H1 (cell line): ENCODE measurements at regions not wholly inside any gene's neighbourhood (a gene's known extent, or its start where the extent isn't known, plus 50 kb on each side); places are given as distances from the start of the nearest gene placed in this dataset.

Experiments used
- CTCF ChIA-PET: fragments of 300-600 bp; sonication (Branson Sonifier 250); formaldehyde crosslinking; loops from one replicate; lab custom pipeline; 2021; ENCODE audit not compliant: partially characterized antibody; lab: Charles Lee
- POLR2A ChIA-PET: fragments of 300-600 bp; sonication (Branson Sonifier 250); formaldehyde crosslinking; loops from one replicate; lab custom pipeline; 2021; ENCODE audit warnings: inconsistent platforms; ENCODE audit not compliant: partially characterized antibody; lab: Charles Lee
- DNase-seq, 2 experiments: peaks; one replicate each; pipeline versions ENCODE4 v3.0.0 to v3.0.0-alpha.2; 2010 to 2022; ENCODE audit warnings: low spot score in 2 of 2, low read depth in 1 of 2, mixed read lengths in 1 of 2
- FAIRE-seq: peaks from 2 replicates; lab custom pipeline; 2011; peaks lifted over from hg19 to GRCh38; lab: Jason Lieb, UNC
- H2AFZ ChIP-seq: 2 replicates; pipeline ENCODE4 v1.8.1; 2012; ENCODE audit warnings: low read length, inconsistent platforms
- H2AK5ac ChIP-seq: 2 replicates; pipeline ENCODE4 v1.6.1; 2013; ENCODE audit warnings: low read depth, low read length
- H2BK120ac ChIP-seq: replicated peaks from 2 replicates; pipeline ENCODE3; 2013; ENCODE audit warnings: low read depth, low read length, inconsistent platforms
- H2BK12ac ChIP-seq: 2 replicates; pipeline ENCODE4 v1.6.1; 2013; ENCODE audit warnings: low read depth, low read length
- H2BK15ac ChIP-seq: 2 replicates; pipeline ENCODE4 v1.6.1; 2013; ENCODE audit warnings: low read length
- H2BK20ac ChIP-seq: 2 replicates; pipeline ENCODE4 v1.6.1; 2013; ENCODE audit warnings: low read length
- H2BK5ac ChIP-seq: 2 replicates; pipeline ENCODE4 v1.6.1; 2013; ENCODE audit warnings: low read depth, low read length
- H3K14ac ChIP-seq: 2 replicates; pipeline ENCODE4 v1.6.1; 2013; ENCODE audit warnings: inconsistent platforms; ENCODE audit not compliant: insufficient read length
- H3K18ac ChIP-seq: 2 replicates; pipeline ENCODE4 v1.6.1; 2013; ENCODE audit warnings: low read length; ENCODE audit errors: extremely low read depth
- H3K23ac ChIP-seq: 2 replicates; pipeline ENCODE4 v1.6.1; 2013; ENCODE audit warnings: inconsistent platforms; ENCODE audit not compliant: insufficient read length
- H3K23me2 ChIP-seq: 2 replicates; pipeline ENCODE4 v1.6.1; 2013; ENCODE audit warnings: low read depth, low read length
- H3K27ac ChIP-seq: 2 replicates; pipeline ENCODE4 v1.6.1; 2011; ENCODE audit warnings: low read depth, low read length, inconsistent platforms
- H3K27me3 ChIP-seq, 4 experiments: replicated peaks in 1 of 4; 1 replicate in 1 of 4; 2 replicates in 3 of 4; pipeline versions ENCODE4 v1.6.1 to v1.8.1; 2011 to 2013; ENCODE audit warnings: low read length in 3 of 4, mild to moderate bottlenecking in 3 of 4, inconsistent platforms in 2 of 4, mixed read lengths in 2 of 4, moderate library complexity in 1 of 4; ENCODE audit not compliant: control insufficient read depth in 3 of 4, insufficient read depth in 3 of 4; ENCODE audit errors: extremely low read depth in 1 of 4
- H3K36me3 ChIP-seq, 4 experiments: 2 replicates each; pipeline versions ENCODE4 v1.6.1 to v1.8.1; 2011 to 2013; ENCODE audit warnings: mild to moderate bottlenecking in 4 of 4, low read length in 3 of 4, moderate library complexity in 2 of 4, control low read depth in 1 of 4, inconsistent platforms in 1 of 4; ENCODE audit not compliant: insufficient read depth in 4 of 4, control insufficient read depth in 2 of 4
- H3K4ac ChIP-seq: replicated peaks from 2 replicates; pipeline ENCODE3; 2013; ENCODE audit warnings: low read length, low read depth, mixed read lengths, inconsistent platforms; ENCODE audit not compliant: insufficient read length
- H3K4me1 ChIP-seq, 4 experiments: replicated peaks in 1 of 4; 1 replicate in 1 of 4; 2 replicates in 3 of 4; pipeline versions ENCODE4 v1.6.1 to v1.8.1; 2011 to 2013; ENCODE audit warnings: low read length in 3 of 4, inconsistent platforms in 2 of 4, mixed read lengths in 1 of 4; ENCODE audit not compliant: insufficient read depth in 4 of 4, control insufficient read depth in 3 of 4
- H3K4me2 ChIP-seq, 2 experiments: 2 replicates each; pipeline versions ENCODE4 v1.6.1 to v1.8.1; 2011 to 2013; ENCODE audit warnings: low read depth in 2 of 2, low read length in 2 of 2, control low read depth in 1 of 2, inconsistent platforms in 1 of 2, mild to moderate bottlenecking in 1 of 2; ENCODE audit not compliant: insufficient read depth in 1 of 2
- H3K4me3 ChIP-seq, 4 experiments: fragments of 200-600, 300-600 bp in 1 of 4; sonication (generic), shearing (Covaris generic), sonication (Bioruptor Twin) in 1 of 4; 2 replicates each; pipeline versions ENCODE4 v1.5.1 to v1.8.1; 2011 to 2016; ENCODE audit warnings: low read length in 4 of 4, low read depth in 3 of 4, control low read depth in 2 of 4, inconsistent platforms in 2 of 4, mild to moderate bottlenecking in 2 of 4, mixed read lengths in 1 of 4, moderate library complexity in 1 of 4; ENCODE audit not compliant: insufficient read depth in 2 of 4; ENCODE audit errors: extremely low read depth in 1 of 4
- H3K56ac ChIP-seq: replicated peaks from 2 replicates; pipeline ENCODE3; 2013; ENCODE audit warnings: low read depth, mild to moderate bottlenecking, mixed read lengths, low read length, inconsistent platforms; ENCODE audit not compliant: insufficient read length
- H3K79me1 ChIP-seq: 2 replicates; pipeline ENCODE4 v1.6.1; 2013; ENCODE audit warnings: low read depth, low read length, control low read depth
- H3K79me2 ChIP-seq, 2 experiments: 2 replicates each; pipeline versions ENCODE4 v1.6.1 to v1.8.1; 2012 to 2013; ENCODE audit warnings: low read length in 2 of 2, mild to moderate bottlenecking in 2 of 2, inconsistent platforms in 1 of 2; ENCODE audit not compliant: insufficient read depth in 2 of 2, control insufficient read depth in 1 of 2
- H3K9ac ChIP-seq, 4 experiments: replicated peaks in 1 of 4; 1 replicate in 1 of 4; 2 replicates in 3 of 4; pipeline versions ENCODE4 v1.6.1 to v1.8.1; 2011 to 2013; ENCODE audit warnings: low read depth in 3 of 4, low read length in 3 of 4, control low read depth in 2 of 4, mild to moderate bottlenecking in 2 of 4, moderate library complexity in 2 of 4, inconsistent platforms in 1 of 4; ENCODE audit errors: extremely low read depth in 1 of 4
- H3K9me3 ChIP-seq, 2 experiments: 2 replicates each; pipeline versions ENCODE4 v1.6.1 to v1.8.1; 2012 to 2013; ENCODE audit warnings: mild to moderate bottlenecking in 2 of 2, moderate library complexity in 2 of 2, control low read depth in 1 of 2, inconsistent platforms in 1 of 2, low read depth in 1 of 2, low read length in 1 of 2, mixed read lengths in 1 of 2; ENCODE audit not compliant: insufficient read depth in 2 of 2
- H4K20me1 ChIP-seq, 2 experiments: replicated peaks in 1 of 2; 2 replicates each; pipeline versions ENCODE3 to v1.8.1; 2011 to 2013; ENCODE audit warnings: inconsistent platforms in 2 of 2, low read length in 2 of 2, mild to moderate bottlenecking in 1 of 2; ENCODE audit not compliant: insufficient read depth in 2 of 2, control insufficient read depth in 1 of 2
- H4K5ac ChIP-seq: 2 replicates; pipeline ENCODE4 v1.6.1; 2013; ENCODE audit warnings: low read length, low read depth, mixed read lengths, inconsistent platforms; ENCODE audit not compliant: insufficient read length
- H4K8ac ChIP-seq: 2 replicates; pipeline ENCODE4 v1.8.0; 2013; ENCODE audit warnings: mild to moderate bottlenecking, moderate library complexity, low read length, inconsistent platforms; ENCODE audit not compliant: insufficient read depth; ENCODE audit errors: extremely low read depth
- H4K91ac ChIP-seq: replicated peaks from 2 replicates; pipeline ENCODE3; 2013; ENCODE audit warnings: low read length, mixed read lengths, inconsistent platforms; ENCODE audit not compliant: insufficient read length
- RAD21 ChIP-seq, 2 experiments: IDR thresholded peaks in 1 of 2; conservative IDR thresholded peaks in 1 of 2; 2 replicates each; pipeline ENCODE4 v1.6.1; 2011; ENCODE audit warnings: low read depth in 2 of 2, low read length in 2 of 2, improper control_type of control experiment in 1 of 2, inconsistent platforms in 1 of 2, mild to moderate bottlenecking in 1 of 2, moderate library complexity in 1 of 2
- ZNF274 ChIP-seq: IDR thresholded peaks from 2 replicates; pipeline ENCODE4 v1.7.0; 2012; ENCODE audit warnings: low read length, borderline replicate concordance; ENCODE audit errors: extremely low read depth
- WGBS, 2 experiments: shearing (Covaris generic) in 1 of 2; methylation state at CpG; one replicate each; pipeline versions ENCODE4 v1.1.6 to v1.1.7; 2013 to 2015; ENCODE audit warnings: low lambda C conversion rate in 2 of 2, mixed read lengths in 2 of 2, inconsistent platforms in 1 of 2, low coverage in 1 of 2, missing lambda C conversion rate in 1 of 2; ENCODE audit not compliant: insufficient replicate concordance in 2 of 2, insufficient coverage in 1 of 2, insufficient read length in 1 of 2; ENCODE audit errors: extremely low coverage in 1 of 2, missing lambda C conversion rate in 1 of 2; 5-methylcytosine and 5-hydroxymethylcytosine counted together
- TF ChIP-seq, protein P1 (sequence below), 3 experiments: IDR thresholded peaks; 1 replicate in 2 of 3; 2 replicates in 1 of 3; pipeline versions ENCODE4 v1.5.1 to v1.6.1; 2011; ENCODE audit warnings: low read length in 3 of 3, mild to moderate bottlenecking in 3 of 3, inconsistent platforms in 2 of 3, low read depth in 1 of 3, moderate library complexity in 1 of 3; ENCODE audit not compliant: insufficient read depth in 1 of 3; ENCODE audit errors: control extremely low read depth in 1 of 3

GRCh38 chr2:199588054-199588453 is 130.3 kb upstream of the SATB2 start:
- Histone ChIP-seq H2BK5ac (no peak overlapping the region), H3K9ac (no peak overlapping the region), H3K79me1 (no peaks in the 10 kb centered on the region), H3K56ac (no peak overlapping the region), H3K4me1 (peaks cover 2 to 9% (median 4%) of the 10 kb centered on the region in 4 experiments; a peak in 5 of 7 replicates), H2AFZ (no peak overlapping the region), H4K91ac (no peak overlapping the region), H3K4me3 (no peak overlapping the region), H3K23ac (no peak overlapping the region), H3K18ac (no peak overlapping the region), H3K36me3 (no peaks in the 10 kb centered on the region), H3K27me3 (no peaks in the 10 kb centered on the region), H2BK12ac (no peak overlapping the region), H2AK5ac (no peak overlapping the region), H3K4ac (no peak overlapping the region), H3K23me2 (no peaks in the 10 kb centered on the region), H3K4me2 (no peak overlapping the region), H3K9me3 (no peaks in the 10 kb centered on the region), H4K20me1 (no peaks in the 10 kb centered on the region), H2BK120ac (no peak overlapping the region), H3K79me2 (no peaks in the 10 kb centered on the region), H3K27ac (no peak overlapping the region), H4K8ac (no peak overlapping the region), H2BK20ac (no peak overlapping the region), H3K14ac (no peak overlapping the region)
- 93% methylated on average over 3 of the region's 3 CpGs; no CpG with 5 or more reads in 1 of the 2 experiments for WGBS, 2 experiments
- ChIA-PET CTCF (interaction anchor here (0.8 to 1.4 kb wide), 3 partner anchors 11 to 116 kb away, joined by 3 to 6 read pairs (median 3); no protein-coding TSS in a partner anchor), POLR2A (interaction anchor here (1.5 kb wide), 1 partner anchor 8 kb away, joined by 4 read pairs; no protein-coding TSS in a partner anchor)
- FAIRE-seq: no peak
- no peak for DNase-seq
- TF ChIP-seq ZNF274 (no peak), RAD21 (IDR thresholded peaks at IDR 0.05 in 1 of 2, conservative IDR thresholded peaks at IDR 0.05 in 1 of 2; ENCODE audit: low read depth in 2 of 2, low read length in 2 of 2) (no peak)
- TF ChIP-seq, protein P1, sequence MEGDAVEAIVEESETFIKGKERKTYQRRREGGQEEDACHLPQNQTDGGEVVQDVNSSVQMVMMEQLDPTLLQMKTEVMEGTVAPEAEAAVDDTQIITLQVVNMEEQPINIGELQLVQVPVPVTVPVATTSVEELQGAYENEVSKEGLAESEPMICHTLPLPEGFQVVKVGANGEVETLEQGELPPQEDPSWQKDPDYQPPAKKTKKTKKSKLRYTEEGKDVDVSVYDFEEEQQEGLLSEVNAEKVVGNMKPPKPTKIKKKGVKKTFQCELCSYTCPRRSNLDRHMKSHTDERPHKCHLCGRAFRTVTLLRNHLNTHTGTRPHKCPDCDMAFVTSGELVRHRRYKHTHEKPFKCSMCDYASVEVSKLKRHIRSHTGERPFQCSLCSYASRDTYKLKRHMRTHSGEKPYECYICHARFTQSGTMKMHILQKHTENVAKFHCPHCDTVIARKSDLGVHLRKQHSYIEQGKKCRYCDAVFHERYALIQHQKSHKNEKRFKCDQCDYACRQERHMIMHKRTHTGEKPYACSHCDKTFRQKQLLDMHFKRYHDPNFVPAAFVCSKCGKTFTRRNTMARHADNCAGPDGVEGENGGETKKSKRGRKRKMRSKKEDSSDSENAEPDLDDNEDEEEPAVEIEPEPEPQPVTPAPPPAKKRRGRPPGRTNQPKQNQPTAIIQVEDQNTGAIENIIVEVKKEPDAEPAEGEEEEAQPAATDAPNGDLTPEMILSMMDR (IDR thresholded peaks at IDR 0.05; ENCODE audit: control extremely low read depth in 1 of 3, insufficient read depth in 1 of 3, low read depth in 1 of 3, low read length in 3 of 3): no peak
- TF ChIP-seq, all 59 proteins: peak for 0
- H4K5ac ChIP-seq: no peak overlapping the region
- no peak overlapping the region for H2BK15ac ChIP-seq
